CD4-positive, alpha-beta memory T cell (primary cell): ENCODE measurements at regions not wholly inside any gene's neighbourhood (a gene's known extent, or its start where the extent isn't known, plus 50 kb on each side); places are given as distances from the start of the nearest gene placed in this dataset.

Source experiments
- CTCF ChIA-PET: fragments of 350-600 bp; sonication (Branson Sonifier 250); formaldehyde crosslinking; loops from one replicate; lab custom pipeline; 2021; ENCODE audit warnings: inconsistent platforms; ENCODE audit not compliant: partially characterized antibody; lab: Charles Lee
- POLR2A ChIA-PET: fragments of 350-600 bp; sonication (Branson Sonifier 250); formaldehyde crosslinking; loops from one replicate; lab custom pipeline; 2021; ENCODE audit not compliant: partially characterized antibody; lab: Charles Lee
- DNase-seq, 5 donors: peaks; one replicate each; pipeline versions ENCODE4 v3.0.0 to v3.0.0-alpha.2; 2020 to 2022; ENCODE audit warnings: mixed read lengths in 1 of 5
- H3K27ac ChIP-seq: one replicate; pipeline ENCODE4 v1.7.0; 2013; ENCODE audit warnings: low read depth, low read length
- H3K27me3 ChIP-seq: 2 replicates; pipeline ENCODE4 v1.7.0; 2013; ENCODE audit warnings: mild to moderate bottlenecking, low read length, moderate library complexity; ENCODE audit not compliant: insufficient read depth
- H3K36me3 ChIP-seq: 2 replicates; pipeline ENCODE4 v1.7.0; 2013; ENCODE audit warnings: mild to moderate bottlenecking, low read length, moderate library complexity; ENCODE audit not compliant: insufficient read depth
- H3K4me1 ChIP-seq: 2 replicates; pipeline ENCODE4 v1.7.0; 2013; ENCODE audit warnings: mild to moderate bottlenecking, low read length, moderate library complexity; ENCODE audit not compliant: insufficient read depth
- H3K4me3 ChIP-seq, 2 donors: one replicate each; pipeline ENCODE4 v1.7.0; 2013; ENCODE audit warnings: low read length in 2 of 2, mild to moderate bottlenecking in 1 of 2
- H3K9me3 ChIP-seq, 2 donors: one replicate each; pipeline ENCODE4 v1.7.0; 2013; ENCODE audit warnings: low read length in 2 of 2, control low read depth in 1 of 2; ENCODE audit not compliant: control insufficient read depth in 1 of 2
- H3K27ac Mint-ChIP-seq, 7 donors: one replicate each; pipeline ENCODE4 v1.8.0; 2020 to 2021; ENCODE audit warnings: mixed read lengths in 7 of 7, mild to moderate bottlenecking in 6 of 7, inconsistent platforms in 3 of 7, moderate library complexity in 3 of 7
- H3K27me3 Mint-ChIP-seq, 2 donors: one replicate each; pipeline ENCODE4 v1.8.0; 2020 to 2021; ENCODE audit warnings: mixed read lengths in 2 of 2
- H3K36me3 Mint-ChIP-seq, 2 donors: one replicate each; pipeline ENCODE4 v1.8.0; 2020 to 2021; ENCODE audit warnings: mixed read lengths in 2 of 2, inconsistent platforms in 1 of 2, mild to moderate bottlenecking in 1 of 2
- H3K4me1 Mint-ChIP-seq, 4 donors: one replicate each; pipeline ENCODE4 v1.8.0; 2020 to 2021; ENCODE audit warnings: mixed read lengths in 4 of 4, mild to moderate bottlenecking in 1 of 4
- H3K4me3 Mint-ChIP-seq, 8 donors: one replicate each; pipeline ENCODE4 v1.8.0; 2020 to 2021; ENCODE audit warnings: mixed read lengths in 8 of 8, mild to moderate bottlenecking in 7 of 8, moderate library complexity in 6 of 8, inconsistent platforms in 3 of 8
- H3K9me3 Mint-ChIP-seq, 8 donors: one replicate each; pipeline ENCODE4 v1.8.0; 2020 to 2021; ENCODE audit warnings: mixed read lengths in 8 of 8, mild to moderate bottlenecking in 5 of 8, inconsistent platforms in 3 of 8, moderate library complexity in 1 of 8
- intact Hi-C: fragments of 100-400 bp; cut with micrococcal nuclease; formaldehyde crosslinking; loops from one replicate; pipeline ENCODE4 v1.15.1; 2023

DNA sequence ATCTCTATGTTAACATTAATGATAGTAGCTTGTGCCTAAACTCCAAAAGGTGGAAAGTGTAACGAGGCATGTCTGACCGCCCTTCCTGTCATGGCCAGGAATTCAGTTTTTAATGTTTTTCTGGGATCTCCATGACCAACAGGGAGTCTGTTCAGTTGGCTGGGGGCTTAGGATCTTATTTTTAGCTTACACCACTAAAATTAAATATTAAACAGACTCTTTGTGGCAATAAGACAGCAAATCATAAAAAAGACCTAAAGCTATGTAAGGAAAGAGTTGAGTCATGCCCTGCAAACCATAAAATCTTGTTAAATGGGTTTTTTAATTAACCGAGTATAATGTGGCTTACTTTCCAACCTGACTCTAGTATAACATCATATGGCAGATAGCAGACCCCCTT is 247.8 kb downstream of the DIRAS2 start:
- no peak overlapping the region for H3K4me3 Mint-ChIP-seq
- ChIA-PET CTCF (no interaction called here), POLR2A (no interaction called here)
- no peaks in the 10 kb centered on the region for H3K36me3 Mint-ChIP-seq
- no peak overlapping the region for H3K4me3 ChIP-seq
- H3K36me3 ChIP-seq, result no peaks in the 10 kb centered on the region
- DNase-seq, result no peak
- no peaks in the 10 kb centered on the region for H3K9me3 ChIP-seq
- no peaks in the 10 kb centered on the region for H3K4me1 Mint-ChIP-seq
- H3K27ac Mint-ChIP-seq, result no peak overlapping the region
- no peaks in the 10 kb centered on the region for H3K9me3 Mint-ChIP-seq
- no peaks in the 10 kb centered on the region for H3K27me3 ChIP-seq
- intact Hi-C loops, result no loop called here
- H3K27ac ChIP-seq, result no peak overlapping the region
- peaks cover 6 to 9% of the 10 kb centered on the region in 2 donors for H3K27me3 Mint-ChIP-seq
- no peaks in the 10 kb centered on the region for H3K4me1 ChIP-seq

DNA sequence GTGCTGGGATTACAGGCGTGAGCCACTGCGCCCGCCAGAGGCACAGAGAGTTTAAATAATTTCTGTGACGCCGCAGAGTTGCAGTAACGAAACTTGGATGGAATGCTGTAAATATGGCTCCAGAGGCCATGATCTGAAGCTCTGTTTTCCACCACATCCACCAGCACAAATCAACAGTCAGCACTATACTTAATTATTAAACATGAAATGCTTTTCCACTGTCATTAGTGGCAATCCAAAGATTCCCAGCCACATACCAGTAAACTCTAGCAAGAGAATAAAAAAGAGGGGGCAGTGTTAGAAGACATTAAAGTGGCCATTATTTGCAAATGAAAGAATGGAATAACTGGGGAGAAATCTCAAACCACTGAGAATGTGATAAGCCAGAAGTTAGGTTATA is 242.5 kb downstream of the DIRAS2 start:
- no peaks in the 10 kb centered on the region for H3K4me1 ChIP-seq
- H3K4me1 Mint-ChIP-seq, result no peaks in the 10 kb centered on the region
- no peak overlapping the region for H3K4me3 Mint-ChIP-seq

DNA sequence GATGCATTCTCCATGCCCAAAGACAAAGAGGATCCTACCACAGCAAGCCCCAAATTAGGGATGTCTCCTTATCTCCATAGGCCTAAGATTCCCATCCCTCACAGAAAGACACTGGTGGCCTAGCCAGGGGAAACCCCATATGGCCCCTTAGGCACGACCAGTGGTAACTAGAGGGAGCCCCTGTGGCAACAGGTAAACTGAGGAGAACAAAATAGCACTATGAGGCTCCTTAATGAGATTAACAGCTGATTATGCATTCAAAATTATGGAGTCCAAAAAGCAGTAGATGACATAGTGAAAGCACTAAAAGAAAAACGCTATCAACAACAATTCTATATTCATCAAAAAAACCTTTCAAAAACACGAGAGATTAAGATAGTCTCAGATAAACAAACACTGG is 234.0 kb downstream of the DIRAS2 start:
- Mint-ChIP-seq H3K27ac (no peak overlapping the region), H3K9me3 (peaks cover 0 to 24% (median 10%) of the 10 kb centered on the region in 8 donors), H3K4me1 (no peaks in the 10 kb centered on the region), H3K36me3 (no peaks in the 10 kb centered on the region), H3K4me3 (no peak overlapping the region), H3K27me3 (peaks cover 4 to 5% of the 10 kb centered on the region in 2 donors)
- CTCF ChIA-PET, result no interaction called here
- Histone ChIP-seq H3K36me3 (no peaks in the 10 kb centered on the region), H3K4me1 (no peaks in the 10 kb centered on the region), H3K27ac (no peak overlapping the region), H3K27me3 (no peaks in the 10 kb centered on the region), H3K4me3 (no peak overlapping the region), H3K9me3 (no peaks in the 10 kb centered on the region)
- intact Hi-C loops, result no loop called here
- POLR2A ChIA-PET, result no interaction called here
- no peak for DNase-seq

More for the DNA sequence above, 242.5 kb downstream of the DIRAS2 start:
- POLR2A ChIA-PET, result no interaction called here
- Histone ChIP-seq H3K4me3 (no peak overlapping the region), H3K36me3 (no peaks in the 10 kb centered on the region), H3K27ac (no peak overlapping the region), H3K9me3 (no peaks in the 10 kb centered on the region), H3K27me3 (no peaks in the 10 kb centered on the region)
- DNase-seq, result no peak
- CTCF ChIA-PET, result no interaction called here
- intact Hi-C loops, result no loop called here
- Mint-ChIP-seq H3K9me3 (peaks cover 0 to 4% (median 0%) of the 10 kb centered on the region in 8 donors), H3K27me3 (peaks cover 9 to 14% of the 10 kb centered on the region in 2 donors), H3K36me3 (no peaks in the 10 kb centered on the region), H3K27ac (no peak overlapping the region)

DNA sequence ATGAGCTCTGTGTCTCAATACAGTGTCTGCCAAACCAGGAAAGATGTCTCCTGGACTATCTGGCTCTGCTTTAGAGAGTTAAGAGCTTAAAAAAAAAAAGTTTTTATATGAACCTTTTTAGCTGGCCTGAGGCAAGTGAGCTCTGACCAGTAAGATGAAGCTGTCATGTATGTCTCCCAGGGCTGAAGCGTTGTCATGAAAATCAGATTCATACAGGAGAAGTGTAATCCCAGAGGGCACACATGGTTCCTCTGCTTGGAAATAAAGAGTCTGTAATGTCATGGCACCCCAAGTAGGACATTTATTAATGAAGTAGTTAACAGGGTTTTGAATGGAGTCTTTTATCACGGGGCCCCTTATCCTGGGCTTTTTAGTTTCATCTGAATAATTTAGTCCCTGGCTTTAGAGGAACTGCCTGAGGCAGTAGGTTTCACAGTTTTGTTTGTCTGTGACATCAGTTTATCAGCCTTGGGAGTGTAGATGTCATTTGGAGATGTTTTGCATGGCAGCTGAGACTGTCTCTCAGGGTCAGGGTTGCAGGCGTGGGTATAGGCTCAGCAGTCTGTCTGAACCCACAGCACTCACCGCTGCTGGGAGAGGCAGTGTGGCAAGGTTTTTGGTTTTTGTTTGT is 223.3 kb downstream of the DIRAS2 start:
- no peaks in the 10 kb centered on the region for H3K9me3 Mint-ChIP-seq
- H3K4me1 Mint-ChIP-seq, result no peaks in the 10 kb centered on the region
- no peak overlapping the region for H3K27ac Mint-ChIP-seq
- H3K4me3 Mint-ChIP-seq, result no peak overlapping the region
- Histone ChIP-seq H3K27ac (no peak overlapping the region), H3K4me1 (no peaks in the 10 kb centered on the region), H3K9me3 (no peaks in the 10 kb centered on the region), H3K27me3 (no peaks in the 10 kb centered on the region), H3K36me3 (no peaks in the 10 kb centered on the region), H3K4me3 (no peak overlapping the region)
- H3K27me3 Mint-ChIP-seq, result peaks cover 0 to 3% of the 10 kb centered on the region in 2 donors
- ChIA-PET CTCF (no interaction called here), POLR2A (no interaction called here)
- no peak for DNase-seq
- intact Hi-C loops, result no loop called here
- H3K36me3 Mint-ChIP-seq, result no peaks in the 10 kb centered on the region

DNA sequence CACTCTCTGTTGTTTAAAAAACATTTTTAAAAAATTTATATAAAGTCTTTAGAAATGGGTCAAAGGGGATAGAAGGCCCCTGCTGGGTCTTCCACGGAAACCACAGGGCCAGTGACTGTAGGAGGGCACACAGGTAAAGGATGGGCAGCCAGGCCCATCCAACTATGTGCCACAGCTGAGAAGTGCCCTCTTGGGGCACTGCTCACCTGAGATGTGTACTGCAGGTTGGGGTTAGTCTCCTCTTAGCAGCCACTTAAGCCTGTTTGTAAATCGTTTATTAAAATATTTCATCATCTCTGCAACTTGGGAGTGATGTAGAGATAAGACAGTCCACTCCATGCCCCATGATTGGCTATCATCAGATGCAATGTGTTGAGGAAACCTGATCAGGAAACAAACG is 222.4 kb downstream of the DIRAS2 start:
- Mint-ChIP-seq H3K27me3 (peaks cover 0 to 3% of the 10 kb centered on the region in 2 donors), H3K4me1 (no peaks in the 10 kb centered on the region), H3K4me3 (no peak overlapping the region), H3K9me3 (no peaks in the 10 kb centered on the region), H3K27ac (no peak overlapping the region), H3K36me3 (no peaks in the 10 kb centered on the region)
- Histone ChIP-seq H3K9me3 (no peaks in the 10 kb centered on the region), H3K27ac (no peak overlapping the region), H3K27me3 (no peaks in the 10 kb centered on the region), H3K4me1 (no peaks in the 10 kb centered on the region), H3K4me3 (no peak overlapping the region), H3K36me3 (no peaks in the 10 kb centered on the region)
- POLR2A ChIA-PET, result no interaction called here
- intact Hi-C loops, result no loop called here
- no peak for DNase-seq
- CTCF ChIA-PET, result no interaction called here

DNA sequence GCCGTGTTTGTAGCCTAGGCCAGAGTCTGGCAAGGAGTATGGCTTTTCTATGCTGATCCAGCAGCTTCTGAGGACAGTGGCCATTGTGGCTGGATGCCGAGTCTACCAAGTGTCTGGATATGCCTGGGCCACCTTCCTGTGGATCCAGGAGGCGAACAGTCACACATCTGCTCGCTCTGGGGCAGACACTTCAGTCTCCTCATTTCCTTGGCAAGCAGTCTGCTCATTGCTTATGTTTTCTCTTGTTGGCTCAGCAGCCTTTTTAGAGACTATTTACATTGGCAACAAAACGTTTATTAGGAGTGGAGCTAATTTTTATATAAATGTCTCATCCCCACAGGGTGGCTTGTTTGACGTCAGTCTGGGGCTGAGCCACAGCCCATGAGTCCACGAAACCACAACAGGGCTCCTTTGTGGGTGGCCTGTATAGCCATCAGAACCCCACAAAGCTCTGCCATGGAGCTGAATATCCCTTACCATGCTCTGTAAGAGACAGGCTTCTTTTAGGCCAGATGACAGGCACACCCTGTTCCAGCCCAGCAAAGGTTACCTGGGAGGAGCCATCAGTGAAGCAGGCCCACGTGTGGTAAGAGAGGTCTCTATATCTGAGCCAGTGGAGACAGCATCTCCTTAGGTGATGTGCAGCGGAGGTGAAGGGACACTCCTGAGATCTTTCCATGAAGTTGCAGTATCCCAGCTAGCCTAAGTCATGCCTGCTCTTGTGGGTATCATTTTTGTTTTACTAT is 221.7 kb downstream of the DIRAS2 start:
- peaks cover 0 to 3% of the 10 kb centered on the region in 2 donors for H3K27me3 Mint-ChIP-seq
- H3K36me3 Mint-ChIP-seq, result no peaks in the 10 kb centered on the region
- Histone ChIP-seq H3K27me3 (no peaks in the 10 kb centered on the region), H3K4me3 (no peak overlapping the region), H3K27ac (no peak overlapping the region), H3K9me3 (no peaks in the 10 kb centered on the region), H3K36me3 (no peaks in the 10 kb centered on the region), H3K4me1 (no peaks in the 10 kb centered on the region)
- intact Hi-C loops, result no loop called here
- no peak for DNase-seq
- no peak overlapping the region for H3K4me3 Mint-ChIP-seq
- ChIA-PET CTCF (no interaction called here), POLR2A (no interaction called here)
- H3K9me3 Mint-ChIP-seq, result no peaks in the 10 kb centered on the region
- H3K4me1 Mint-ChIP-seq, result no peaks in the 10 kb centered on the region
- H3K27ac Mint-ChIP-seq, result no peak overlapping the region

DNA sequence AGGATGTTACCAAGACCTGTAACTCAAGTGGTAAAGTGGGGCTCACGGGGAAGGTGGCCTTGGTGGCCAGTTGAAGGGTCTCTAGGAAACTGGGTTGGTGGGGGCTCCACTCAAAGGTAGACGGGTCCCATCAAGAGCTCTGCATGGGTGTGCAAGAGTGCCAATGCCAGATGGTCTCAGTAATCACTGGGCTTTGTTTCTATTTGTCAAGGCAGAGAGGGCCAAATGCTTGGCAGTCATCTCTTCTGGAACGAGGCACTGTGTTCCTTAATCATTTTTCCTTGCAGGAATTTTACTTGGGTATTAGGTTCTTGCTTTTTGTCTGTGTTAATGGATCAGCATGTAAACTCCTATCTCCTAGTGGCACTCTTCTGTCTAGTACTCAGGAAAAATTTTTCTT is 220.8 kb downstream of the DIRAS2 start:
- Histone ChIP-seq H3K4me3 (no peak overlapping the region), H3K27me3 (no peaks in the 10 kb centered on the region), H3K9me3 (no peaks in the 10 kb centered on the region), H3K27ac (no peak overlapping the region), H3K4me1 (no peaks in the 10 kb centered on the region), H3K36me3 (no peaks in the 10 kb centered on the region)
- Mint-ChIP-seq H3K27me3 (peaks cover 0 to 3% of the 10 kb centered on the region in 2 donors), H3K36me3 (no peaks in the 10 kb centered on the region), H3K27ac (no peak overlapping the region), H3K4me3 (no peak overlapping the region), H3K4me1 (no peaks in the 10 kb centered on the region), H3K9me3 (no peaks in the 10 kb centered on the region)
- intact Hi-C loops, result no loop called here
- POLR2A ChIA-PET, result no interaction called here
- DNase-seq, result no peak
- CTCF ChIA-PET, result no interaction called here
